PC-9 (cell line): ENCODE measurements at regions not wholly inside any gene's neighbourhood (a gene's known extent, or its start where the extent isn't known, plus 50 kb on each side); places are given as distances from the start of the nearest gene placed in this dataset.

Experiments used
- CTCF ChIP-seq: fragments of 200-600 bp; sonication (generic); conservative IDR thresholded peaks from 2 replicates; pipeline ENCODE4 v1.6.1; 2017; ENCODE audit warnings: mixed run types, antibody characterized with exemption, mild to moderate bottlenecking, moderate library complexity
- EZH2 ChIP-seq: fragments of 200-600 bp; sonication (generic); IDR thresholded peaks from 2 replicates; pipeline ENCODE4 v1.8.0; 2017; ENCODE audit warnings: antibody characterized with exemption, low read depth

- TF ChIP-seq CTCF (no peak), EZH2 (no peak)
These were observed 119.9 kb upstream of the ATP2B2 start for GRCh38 chr3:10625323-10625722.
